Mesodermal cell (in vitro differentiated cells): ENCODE measurements at regions not wholly inside any gene's neighbourhood (a gene's known extent, or its start where the extent isn't known, plus 50 kb on each side); places are given as distances from the start of the nearest gene placed in this dataset.

Experiments
- H3K27ac ChIP-seq: 2 replicates; pipeline ENCODE4 v1.7.0; 2013; ENCODE audit warnings: mild to moderate bottlenecking, low read depth, low read length, moderate library complexity; ENCODE audit not compliant: severe bottlenecking
- H3K36me3 ChIP-seq: 2 replicates; pipeline ENCODE4 v1.7.1; 2013; ENCODE audit warnings: mild to moderate bottlenecking, low read length, moderate library complexity; ENCODE audit not compliant: control insufficient read depth, insufficient read depth
- H3K4me1 ChIP-seq: one replicate; pipeline ENCODE4 v1.7.1; 2013; ENCODE audit warnings: mild to moderate bottlenecking, low read length; ENCODE audit not compliant: insufficient read depth, control insufficient read depth, poor library complexity, severe bottlenecking
- H3K4me3 ChIP-seq: 2 replicates; pipeline ENCODE4 v1.7.0; 2013; ENCODE audit warnings: low read length, control low read depth, mild to moderate bottlenecking; ENCODE audit not compliant: insufficient read depth, poor library complexity, severe bottlenecking; ENCODE audit errors: extremely low read depth
- H3K9me3 ChIP-seq: 2 replicates; pipeline ENCODE4 v1.7.1; 2013; ENCODE audit warnings: mild to moderate bottlenecking, low read length, moderate library complexity; ENCODE audit not compliant: control insufficient read depth
- WGBS, 2 experiments: methylation state at CpG; one replicate each; pipeline ENCODE4 v1.1.5; 2013; ENCODE audit warnings: missing lambda C conversion rate in 2 of 2; ENCODE audit not compliant: insufficient coverage in 2 of 2; 5-methylcytosine and 5-hydroxymethylcytosine counted together

DNA sequence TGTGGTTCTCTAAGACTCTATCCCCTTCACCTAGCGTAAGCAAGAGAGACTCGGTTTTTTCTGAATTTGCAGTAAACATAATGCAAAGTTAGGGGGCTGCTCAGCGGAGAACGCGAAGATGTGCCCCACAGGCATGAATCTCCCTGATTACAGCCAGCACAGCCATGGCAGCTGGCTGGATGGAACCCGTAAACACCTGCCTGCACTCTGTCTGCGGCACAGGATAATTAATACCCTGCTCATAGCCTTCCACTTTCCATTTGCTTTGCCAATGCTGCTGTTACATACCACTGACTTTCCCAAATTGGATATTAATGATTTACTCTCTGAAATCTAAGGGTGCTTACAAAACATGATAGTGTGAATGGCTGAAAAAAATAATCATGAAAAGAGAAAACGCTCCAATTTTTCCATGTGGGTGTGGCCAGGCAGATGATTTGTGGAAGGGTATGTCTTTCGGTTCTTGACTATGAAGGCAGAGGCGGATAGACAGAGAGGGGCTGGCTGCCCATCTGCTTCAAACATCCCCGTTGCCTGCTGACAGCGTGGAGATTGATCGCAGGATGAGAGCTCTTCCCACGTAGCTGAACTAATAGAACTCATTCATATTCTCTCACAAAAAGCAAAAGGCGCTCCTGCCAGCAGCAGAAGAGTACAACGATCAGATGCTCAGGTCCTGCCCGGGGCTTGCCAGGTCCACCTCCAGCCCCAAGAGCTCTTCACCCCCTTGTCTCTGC, 193.2 kb upstream of the GHITM start:
- H3K27ac ChIP-seq = no peak overlapping the region
- no peaks in the 10 kb centered on the region for H3K36me3 ChIP-seq
- no peak overlapping the region for H3K4me3 ChIP-seq
- H3K4me1 ChIP-seq = no peaks in the 10 kb centered on the region
- 72 to 83% methylated on average over 13 to 16 of the region's 17 CpGs for WGBS, 2 experiments
- no peaks in the 10 kb centered on the region for H3K9me3 ChIP-seq

DNA sequence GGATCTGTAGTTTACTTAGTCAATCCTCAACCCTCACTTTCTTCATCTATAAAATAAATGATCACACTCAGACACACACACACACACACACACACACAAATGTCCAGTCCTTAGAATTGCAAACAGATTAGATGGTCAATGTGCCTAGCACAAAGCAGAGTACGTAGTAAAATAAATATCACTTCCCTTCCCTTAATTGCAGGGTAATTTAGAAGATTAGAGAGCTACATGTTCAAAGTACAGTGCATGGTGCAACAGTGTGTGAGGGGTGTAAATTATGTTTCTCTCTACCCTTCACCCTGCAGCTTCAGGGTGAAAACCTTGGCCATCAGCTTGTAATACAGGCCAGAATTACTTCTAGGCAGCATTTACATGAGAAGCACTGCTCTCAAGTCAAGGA, 187.0 kb upstream of the GHITM start:
- Histone ChIP-seq H3K4me1 (no peaks in the 10 kb centered on the region), H3K36me3 (no peaks in the 10 kb centered on the region), H3K27ac (no peak overlapping the region), H3K4me3 (no peak overlapping the region), H3K9me3 (no peaks in the 10 kb centered on the region)
- no CpG with 5 or more reads among the region's 1 CpG for WGBS, 2 experiments

DNA sequence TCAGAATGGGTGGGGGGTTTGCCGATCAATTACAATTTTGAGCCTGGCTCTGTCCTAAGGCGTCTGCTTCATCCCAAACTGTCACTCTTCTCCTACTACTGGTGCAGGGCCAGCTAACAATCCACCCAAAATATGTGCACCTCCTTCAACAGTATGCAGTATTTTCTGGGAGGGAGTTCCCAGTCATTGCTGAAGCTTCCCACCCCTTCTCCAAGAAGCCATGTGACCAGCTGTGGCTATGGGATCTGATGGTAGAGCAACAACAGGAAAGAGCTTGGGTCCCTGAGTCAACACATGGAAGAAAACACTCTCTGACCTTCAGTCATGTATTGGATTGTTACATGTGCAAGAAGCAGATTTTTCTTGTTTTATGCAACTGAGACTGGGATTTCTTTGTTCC, 185.7 kb upstream of the GHITM start:
- 94% methylated on average over 2 of the region's 2 CpGs; no CpG with 5 or more reads in 1 of the 2 experiments for WGBS, 2 experiments
- no peaks in the 10 kb centered on the region for H3K4me1 ChIP-seq

DNA sequence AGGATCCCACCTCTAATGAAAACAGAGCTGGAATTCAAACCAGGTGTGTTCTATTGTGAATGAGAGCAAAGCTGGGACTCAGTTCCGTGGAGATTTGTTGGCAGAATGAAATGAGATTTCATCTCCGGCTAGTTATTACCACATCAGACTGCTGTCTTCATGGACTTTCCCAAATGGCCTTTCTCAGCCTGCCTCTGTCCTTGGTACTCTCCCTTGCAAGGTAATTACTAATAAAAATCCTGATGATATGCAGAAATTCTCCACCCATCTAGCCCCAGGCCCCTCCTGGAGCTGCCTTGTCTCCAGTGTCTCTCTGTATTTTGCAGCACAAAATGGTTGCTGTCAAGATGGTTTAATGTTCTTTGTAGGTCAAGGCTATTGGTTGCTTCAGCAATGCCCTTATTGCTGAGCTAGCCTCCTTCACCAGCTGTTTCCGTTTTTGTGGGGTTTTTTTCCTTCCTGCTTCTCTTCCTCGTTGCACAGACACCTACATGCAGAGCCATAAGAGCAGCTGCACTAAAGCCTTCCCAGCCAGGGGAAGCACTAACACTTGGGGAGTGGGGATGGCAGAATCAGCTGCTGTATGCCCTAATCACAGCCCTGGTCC, 185.0 kb upstream of the GHITM start:
- Histone ChIP-seq H3K9me3 (no peaks in the 10 kb centered on the region), H3K36me3 (no peaks in the 10 kb centered on the region), H3K4me1 (no peaks in the 10 kb centered on the region), H3K4me3 (no peak overlapping the region), H3K27ac (no peak overlapping the region)
- 83 to 100% methylated on average over 1 of the region's 4 CpGs for WGBS, 2 experiments

More for the DNA sequence above, 185.7 kb upstream of the GHITM start:
- Histone ChIP-seq H3K4me3 (no peak overlapping the region), H3K9me3 (no peaks in the 10 kb centered on the region), H3K27ac (no peak overlapping the region), H3K36me3 (no peaks in the 10 kb centered on the region)

DNA sequence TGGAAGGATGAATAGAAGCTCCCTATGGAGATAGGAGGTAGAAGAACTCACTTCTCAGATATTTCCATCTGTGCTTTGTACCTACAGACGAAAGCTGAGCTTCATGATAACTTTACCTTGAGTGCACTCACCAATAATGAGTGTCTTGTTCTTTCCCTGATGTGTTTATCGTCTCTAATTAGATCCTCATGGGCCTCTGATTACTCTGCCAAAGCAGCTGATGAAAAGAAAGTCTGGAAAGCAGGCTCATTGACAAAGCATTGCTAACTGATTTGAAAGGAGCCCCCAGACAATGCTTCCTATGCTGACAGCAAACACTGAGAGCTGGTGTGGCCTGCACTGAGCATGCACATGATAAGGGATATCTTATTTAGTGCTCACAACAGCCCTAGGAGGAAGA, 183.9 kb upstream of the GHITM start:
- Histone ChIP-seq H3K9me3 (no peaks in the 10 kb centered on the region), H3K27ac (no peak overlapping the region), H3K36me3 (no peaks in the 10 kb centered on the region), H3K4me1 (no peaks in the 10 kb centered on the region), H3K4me3 (no peak overlapping the region)
- 86 to 100% methylated on average over 1 of the region's 2 CpGs for WGBS, 2 experiments

DNA sequence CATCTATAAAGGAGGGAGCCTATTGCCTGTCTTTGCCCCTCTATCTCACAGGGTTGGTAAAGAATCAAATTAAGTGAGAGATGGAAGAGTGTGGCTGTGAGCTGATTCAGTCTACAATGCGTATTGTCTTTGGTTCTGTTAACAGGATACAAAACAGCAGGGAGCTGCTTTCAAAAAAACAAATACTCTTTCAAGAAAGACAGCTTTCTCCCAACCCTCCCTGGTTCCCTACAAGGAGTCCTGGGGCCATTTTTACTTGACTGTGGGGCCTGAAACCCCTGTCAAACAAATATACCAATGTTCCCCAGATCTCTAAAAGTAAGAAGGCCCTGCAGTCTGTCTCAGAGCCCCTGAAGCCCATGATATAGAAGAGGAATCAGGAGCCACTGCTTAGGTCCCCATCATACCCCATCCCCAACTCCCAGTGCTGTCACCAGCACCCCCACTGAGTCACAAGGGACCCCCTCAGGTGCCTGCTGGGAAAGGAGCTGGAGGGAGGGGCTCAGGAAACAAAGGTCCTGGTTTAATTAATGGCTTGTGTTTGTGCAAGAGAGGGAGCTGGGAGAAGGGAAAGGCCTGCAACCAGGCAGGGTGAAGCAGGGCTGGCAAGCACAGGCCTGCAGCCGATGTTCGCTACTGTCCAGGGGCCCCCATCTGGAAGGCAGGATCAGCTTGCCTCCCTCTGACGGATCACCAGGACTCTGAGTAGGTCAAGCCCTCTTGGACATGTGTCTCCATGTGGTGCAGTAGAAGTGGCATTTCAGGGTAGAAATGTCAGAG, 182.0 kb upstream of the GHITM start:
- WGBS, 2 experiments = 80 to 85% methylated on average over 2 to 3 of the region's 4 CpGs
- Histone ChIP-seq H3K4me3 (no peak overlapping the region), H3K9me3 (no peaks in the 10 kb centered on the region), H3K4me1 (no peaks in the 10 kb centered on the region), H3K36me3 (no peaks in the 10 kb centered on the region), H3K27ac (no peak overlapping the region)

DNA sequence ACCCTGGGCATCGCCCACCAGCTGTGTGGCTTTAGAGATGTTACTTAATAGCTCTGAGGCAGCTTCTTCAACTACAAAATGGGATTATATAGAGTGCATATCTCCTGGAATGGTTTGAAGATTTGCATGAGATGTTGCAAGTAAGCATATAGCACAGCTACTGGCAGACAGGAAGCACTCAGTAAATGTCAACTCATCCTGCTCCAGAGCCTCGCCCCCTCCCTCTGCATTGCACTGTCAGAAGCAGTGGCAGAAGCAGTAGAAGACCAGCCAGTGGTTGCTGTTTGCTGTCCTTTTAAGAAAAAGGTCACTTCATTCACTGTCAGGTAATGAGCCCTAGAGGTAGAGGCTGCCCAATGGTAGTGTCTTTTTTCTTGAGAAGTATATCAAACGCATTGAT, 180.0 kb upstream of the GHITM start:
- WGBS, 2 experiments = 85 to 100% methylated on average over 2 to 3 of the region's 3 CpGs
- no peaks in the 10 kb centered on the region for H3K9me3 ChIP-seq
- H3K36me3 ChIP-seq = no peaks in the 10 kb centered on the region
- no peaks in the 10 kb centered on the region for H3K4me1 ChIP-seq
- H3K27ac ChIP-seq = no peak overlapping the region
- no peak overlapping the region for H3K4me3 ChIP-seq

DNA sequence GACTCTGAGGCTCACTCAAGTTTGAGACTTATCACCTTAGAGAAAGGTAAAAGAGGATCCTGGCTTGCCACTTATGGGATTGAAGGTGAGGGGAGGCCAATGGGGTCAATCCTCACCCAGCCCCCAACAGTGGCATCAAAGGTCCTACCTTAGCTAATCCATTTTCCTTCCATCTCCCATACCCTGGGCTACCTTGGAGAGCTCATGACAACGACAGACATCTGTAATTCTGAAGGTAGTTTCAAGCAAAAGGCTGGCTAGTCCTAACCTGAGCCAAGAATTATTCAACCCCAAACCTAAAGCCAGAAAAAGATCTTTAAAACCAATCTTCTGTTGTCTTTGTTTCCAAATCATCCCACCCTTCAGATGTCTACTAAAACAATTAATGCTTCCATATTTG, 179.2 kb upstream of the GHITM start:
- Histone ChIP-seq H3K9me3 (no peaks in the 10 kb centered on the region), H3K36me3 (no peaks in the 10 kb centered on the region), H3K4me3 (no peak overlapping the region), H3K27ac (no peak overlapping the region), H3K4me1 (no peaks in the 10 kb centered on the region)
- 86% methylated on average over 1 of the region's 1 CpG; no CpG with 5 or more reads in 1 of the 2 experiments for whole genome bisulfite sequencing, 2 experiments

DNA sequence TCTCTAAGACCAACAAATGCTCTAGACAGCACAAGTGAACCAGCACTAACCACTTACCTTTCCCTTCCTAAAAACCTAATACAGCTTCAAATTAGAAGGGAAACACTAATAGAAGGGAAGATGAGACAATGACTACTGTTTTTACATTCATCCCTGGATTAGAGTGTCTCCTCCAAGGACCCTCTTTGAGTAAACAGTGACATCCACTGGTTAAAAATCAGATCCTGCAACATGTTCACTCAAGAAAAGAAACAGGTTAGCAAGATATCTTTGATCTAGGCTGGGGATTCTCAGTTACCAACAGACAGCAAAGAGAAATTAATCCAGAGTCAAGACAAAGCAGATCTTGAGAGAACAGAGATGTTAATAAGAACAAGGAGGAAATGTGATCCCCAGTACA, 177.7 kb upstream of the GHITM start:
- Histone ChIP-seq H3K4me3 (no peak overlapping the region), H3K27ac (no peak overlapping the region), H3K36me3 (no peaks in the 10 kb centered on the region), H3K9me3 (no peaks in the 10 kb centered on the region), H3K4me1 (no peaks in the 10 kb centered on the region)

DNA sequence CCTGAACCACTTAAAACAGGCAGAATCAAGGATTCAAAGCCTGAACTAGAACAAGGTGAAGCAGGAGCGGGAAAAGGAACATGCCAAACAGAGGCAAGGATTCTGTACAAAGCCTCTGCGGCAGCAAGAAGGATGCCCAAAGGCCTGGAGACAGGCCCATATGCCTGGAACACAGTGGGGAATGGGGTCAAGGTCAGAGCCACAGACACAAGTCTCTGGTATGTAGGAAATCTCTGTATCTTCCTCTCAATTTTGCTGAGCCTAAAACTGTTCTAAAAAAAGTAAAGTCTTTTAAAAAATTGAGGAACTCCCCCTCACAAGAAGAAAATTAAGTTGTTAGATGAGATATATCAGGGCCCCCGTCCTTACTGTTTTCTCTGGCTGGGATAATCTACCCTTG, 175.9 kb upstream of the GHITM start:
- H3K4me1 ChIP-seq = no peaks in the 10 kb centered on the region
- 89 to 94% methylated on average over 2 of the region's 3 CpGs for WGBS, 2 experiments
- H3K27ac ChIP-seq = no peak overlapping the region
- no peaks in the 10 kb centered on the region for H3K36me3 ChIP-seq
- no peaks in the 10 kb centered on the region for H3K9me3 ChIP-seq
- no peak overlapping the region for H3K4me3 ChIP-seq

DNA sequence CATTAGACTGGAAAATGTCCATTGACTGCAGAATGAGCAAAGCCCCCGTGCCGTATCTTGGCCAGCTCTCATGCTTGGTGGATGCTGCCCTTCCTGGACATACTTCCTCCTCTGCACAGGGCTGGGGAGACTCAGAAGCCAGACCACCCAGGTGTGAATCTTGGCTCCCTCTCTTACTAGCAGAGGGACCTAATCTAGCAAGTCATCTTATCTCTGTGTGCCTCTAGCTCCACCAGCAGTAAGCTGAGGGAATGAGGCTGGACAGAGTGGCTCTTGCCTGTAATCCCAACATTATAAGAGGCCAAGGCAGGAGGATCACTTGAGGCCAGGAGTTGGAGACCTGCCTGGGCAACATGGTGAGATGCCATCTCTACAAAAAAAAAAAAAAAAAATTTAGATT, 173.8 kb upstream of the GHITM start:
- Histone ChIP-seq H3K27ac (no peak overlapping the region), H3K4me3 (no peak overlapping the region), H3K9me3 (no peaks in the 10 kb centered on the region), H3K4me1 (no peaks in the 10 kb centered on the region), H3K36me3 (no peaks in the 10 kb centered on the region)
- 92 to 93% methylated on average over 2 of the region's 2 CpGs for WGBS, 2 experiments
